ENCODE measurements at regions not wholly inside any gene's neighbourhood (a gene's known extent, or its start where the extent isn't known, plus 50 kb on each side); places are given as distances from the start of the nearest gene placed in this dataset.

DNA sequence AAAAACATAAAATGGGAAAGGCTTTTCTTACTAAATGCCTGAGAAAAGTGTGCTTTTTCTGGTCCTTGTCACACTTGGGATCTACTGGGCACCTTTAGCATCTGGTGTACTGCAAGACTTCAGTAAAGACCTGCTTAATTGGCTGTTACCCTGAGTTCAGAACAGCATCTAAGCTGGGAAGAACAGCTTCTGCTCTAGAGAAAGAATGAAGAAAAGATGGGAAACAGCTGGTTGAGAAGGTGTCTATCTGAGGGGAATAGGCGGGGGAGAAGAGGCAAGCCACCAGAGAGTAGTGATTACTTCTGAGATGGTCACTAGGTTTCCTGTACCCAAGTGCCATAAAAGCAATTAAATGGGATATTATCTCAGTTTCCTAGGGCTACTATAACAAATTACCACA is 128.2 kb upstream of the SPACA1 start:
- no peak for DNase-seq
- peaks cover 5 to 8% of the 10 kb centered on the region in 2 experiments; a peak in 4 of 5 replicates for H3K9me3 Mint-ChIP-seq
- H3K79me1 ChIP-seq (ENCODE audit: insufficient read depth, low read depth, low read length, poor library complexity, severe bottlenecking): no peaks in the 10 kb centered on the region
- no peak overlapping the region for H3K4ac ChIP-seq (ENCODE audit: low read depth, low read length)
- no peak overlapping the region for H4K91ac ChIP-seq (ENCODE audit: insufficient read length, low read depth, low read length)
- no peaks in the 10 kb centered on the region; the same call in 1 of the 2 replicates for H3K4me1 ChIP-seq (ENCODE audit: insufficient read depth, low read length)
- H2AK5ac ChIP-seq (ENCODE audit: insufficient read length, low read length): no peak overlapping the region
- no peaks in the 10 kb centered on the region for H4K20me1 ChIP-seq (ENCODE audit: control insufficient read depth, insufficient read depth, insufficient read length)
- H4K8ac ChIP-seq (replicated peaks; ENCODE audit: insufficient read length, low read depth, low read length): no peak overlapping the region
- no peaks in the 10 kb centered on the region for H3K79me2 ChIP-seq (ENCODE audit: insufficient read depth, low read length)
- WGBS (ENCODE audit: extremely low coverage, insufficient read length, low lambda C conversion rate): no CpG with 5 or more reads among the region's 1 CpG
- no peak overlapping the region for H3K14ac ChIP-seq (ENCODE audit: insufficient read depth, low read length)
- no peak overlapping the region for H3K27ac Mint-ChIP-seq
- no peaks in the 10 kb centered on the region for H3K27me3 ChIP-seq (ENCODE audit: insufficient read depth, low read length)
- no peak overlapping the region for H3K56ac ChIP-seq (ENCODE audit: insufficient read length, low read depth, low read length)
- no peak overlapping the region for H3K4me2 ChIP-seq (ENCODE audit: insufficient read depth, insufficient read length, low read length)
- H3K18ac ChIP-seq (ENCODE audit: insufficient read length, low read depth, low read length): no peak overlapping the region
- no peak overlapping the region for H3K9ac ChIP-seq (ENCODE audit: extremely low read depth, insufficient read length, low read length)
- peaks cover 9 to 18% of the 10 kb centered on the region in 2 experiments for H3K4me1 Mint-ChIP-seq
- no peak overlapping the region for H2BK12ac ChIP-seq (ENCODE audit: insufficient read length, low read depth, low read length)
- H3K27ac ChIP-seq (ENCODE audit: insufficient read length, low read depth, low read length): no peak overlapping the region
- H2BK15ac ChIP-seq (ENCODE audit: low read depth, low read length): no peak overlapping the region
- no peak overlapping the region for H2BK20ac ChIP-seq (ENCODE audit: low read depth, low read length, poor library complexity, severe bottlenecking)
- no peaks in the 10 kb centered on the region for H3K27me3 Mint-ChIP-seq (ENCODE audit: low read depth)
- no peaks in the 10 kb centered on the region for H3K9me3 ChIP-seq (ENCODE audit: control insufficient read depth, low read depth, low read length)
- H3K23ac ChIP-seq (ENCODE audit: insufficient read length, low read depth, low read length): no peak overlapping the region
- H3T11ph ChIP-seq (ENCODE audit: low read length): no peak overlapping the region
- H2BK120ac ChIP-seq (ENCODE audit: low read depth, low read length, poor library complexity, severe bottlenecking): no peak overlapping the region
- no peak overlapping the region for H2AFZ ChIP-seq (ENCODE audit: low read length)
- TF ChIP-seq, protein P1, sequence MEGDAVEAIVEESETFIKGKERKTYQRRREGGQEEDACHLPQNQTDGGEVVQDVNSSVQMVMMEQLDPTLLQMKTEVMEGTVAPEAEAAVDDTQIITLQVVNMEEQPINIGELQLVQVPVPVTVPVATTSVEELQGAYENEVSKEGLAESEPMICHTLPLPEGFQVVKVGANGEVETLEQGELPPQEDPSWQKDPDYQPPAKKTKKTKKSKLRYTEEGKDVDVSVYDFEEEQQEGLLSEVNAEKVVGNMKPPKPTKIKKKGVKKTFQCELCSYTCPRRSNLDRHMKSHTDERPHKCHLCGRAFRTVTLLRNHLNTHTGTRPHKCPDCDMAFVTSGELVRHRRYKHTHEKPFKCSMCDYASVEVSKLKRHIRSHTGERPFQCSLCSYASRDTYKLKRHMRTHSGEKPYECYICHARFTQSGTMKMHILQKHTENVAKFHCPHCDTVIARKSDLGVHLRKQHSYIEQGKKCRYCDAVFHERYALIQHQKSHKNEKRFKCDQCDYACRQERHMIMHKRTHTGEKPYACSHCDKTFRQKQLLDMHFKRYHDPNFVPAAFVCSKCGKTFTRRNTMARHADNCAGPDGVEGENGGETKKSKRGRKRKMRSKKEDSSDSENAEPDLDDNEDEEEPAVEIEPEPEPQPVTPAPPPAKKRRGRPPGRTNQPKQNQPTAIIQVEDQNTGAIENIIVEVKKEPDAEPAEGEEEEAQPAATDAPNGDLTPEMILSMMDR (conservative IDR thresholded peaks at IDR 0.05): no peak
- H2BK5ac ChIP-seq (ENCODE audit: insufficient read length, low read length): no peak overlapping the region
- no peak overlapping the region for H4K5ac ChIP-seq (ENCODE audit: insufficient read length, low read depth, low read length)
- H3K4me3 Mint-ChIP-seq: no peak overlapping the region
- peaks cover 2 to 11% (median 8%) of the 10 kb centered on the region in 3 experiments; a peak in 4 of 7 replicates for H3K36me3 Mint-ChIP-seq (ENCODE audit: insufficient read depth in 1 of 3, low read depth in 3 of 3)
- H3K23me2 ChIP-seq (ENCODE audit: insufficient read length, low read depth, low read length, poor library complexity, severe bottlenecking): no peaks in the 10 kb centered on the region
